Panc1 (cell line): ENCODE measurements at regions not wholly inside any gene's neighbourhood (a gene's known extent, or its start where the extent isn't known, plus 50 kb on each side); places are given as distances from the start of the nearest gene placed in this dataset.

Source experiments
- ATAC-seq: fragments of 200-7000 bp; cut with Tn5 transposase; 2 replicates; pipeline ENCODE4 v1.9.1; 2020; ENCODE audit warnings: mild to moderate bottlenecking, moderate library complexity
- BruUV-seq: library from RNA; stranded (reverse); fragments of 400-500 nt; replicated peaks from 2 replicates; lab custom pipeline; 2021; lab: Mats Ljungman, UMichigan
- CTCF ChIA-PET: fragments of 300-600 bp; sonication (Branson Sonifier 250); formaldehyde crosslinking; loops from one replicate; lab custom pipeline; 2022; ENCODE audit warnings: antibody characterized with exemption; lab: Charles Lee
- POLR2A ChIA-PET: fragments of 300-600 bp; sonication (Branson Sonifier 250); formaldehyde crosslinking; loops from one replicate; lab custom pipeline; 2022; ENCODE audit warnings: antibody characterized with exemption; lab: Charles Lee
- DNase-seq: peaks from one replicate; pipeline ENCODE4 v3.0.0-alpha.2; 2010; ENCODE audit warnings: low read depth, low spot score
- H3K27ac ChIP-seq: 2 replicates; pipeline ENCODE4 v1.5.1; 2011; ENCODE audit warnings: mild to moderate bottlenecking, low read length, inconsistent platforms
- H3K27me3 ChIP-seq: fragments of 200-500 bp; sonication (Bioruptor generic); 2 replicates; pipeline ENCODE4 v1.6.0; 2014; ENCODE audit warnings: low read length, inconsistent platforms; ENCODE audit not compliant: control insufficient read depth, insufficient read depth
- H3K36me3 ChIP-seq: fragments of 200-500 bp; sonication (Bioruptor generic); 2 replicates; pipeline ENCODE4 v1.5.1; 2014; ENCODE audit warnings: inconsistent platforms, mild to moderate bottlenecking, low read length, moderate library complexity; ENCODE audit not compliant: control insufficient read depth, insufficient read depth
- H3K4me1 ChIP-seq: 2 replicates; pipeline ENCODE4 v1.5.1; 2011; ENCODE audit warnings: inconsistent platforms, mild to moderate bottlenecking, low read length, moderate library complexity; ENCODE audit not compliant: control insufficient read depth, insufficient read depth
- H3K4me3 ChIP-seq, 2 experiments: 2 replicates each; pipeline ENCODE4 v1.5.1; 2011 to 2012; ENCODE audit warnings: low read depth in 2 of 2, low read length in 2 of 2, mild to moderate bottlenecking in 2 of 2, inconsistent platforms in 1 of 2, moderate library complexity in 1 of 2
- H3K9me3 ChIP-seq: fragments of 200-500 bp; sonication (Bioruptor generic); 2 replicates; pipeline ENCODE4 v1.5.1; 2014; ENCODE audit warnings: low read depth, mild to moderate bottlenecking, inconsistent platforms, low read length, moderate library complexity; ENCODE audit not compliant: control insufficient read depth, insufficient read depth
- CTCF ChIP-seq: fragments of 450-650 bp; IDR thresholded peaks from 2 replicates; pipeline ENCODE4 v1.5.1; 2017; ENCODE audit warnings: mild to moderate bottlenecking
- POLR2AphosphoS5 ChIP-seq: IDR thresholded peaks from 2 replicates; pipeline ENCODE4 v1.6.1; 2012; ENCODE audit warnings: mild to moderate bottlenecking, low read depth, low read length, moderate library complexity
- REST ChIP-seq, 2 experiments: IDR thresholded peaks; 2 replicates each; pipeline ENCODE4 v1.6.1; 2011 to 2012; ENCODE audit warnings: low read depth in 2 of 2, control low read depth in 1 of 2, low read length in 1 of 2, mild to moderate bottlenecking in 1 of 2, moderate library complexity in 1 of 2; ENCODE audit not compliant: insufficient read depth in 1 of 2
- SIN3A ChIP-seq: IDR thresholded peaks from 2 replicates; pipeline ENCODE4 v1.6.1; 2012; ENCODE audit warnings: low read depth, mild to moderate bottlenecking, low read length, moderate library complexity, borderline replicate concordance; ENCODE audit not compliant: insufficient read depth
- TCF7L2 ChIP-seq: IDR thresholded peaks from 2 replicates; pipeline ENCODE4 v1.6.1; 2011; ENCODE audit warnings: mild to moderate bottlenecking, low read depth, low read length, inconsistent platforms
- in situ Hi-C: cut with HindIII; loops from 2 replicates; pipeline ENCODE4 v1.10.0; 2016; ENCODE audit warnings: low sequenced_read_pairs, low pct_unique_long_range_greater_than_20kb
- intact Hi-C: fragments of 100-400 bp; cut with micrococcal nuclease; formaldehyde crosslinking; loops from one replicate; pipeline ENCODE4 v1.10.0; 2022; ENCODE audit not compliant: unreplicated experiment

GRCh38 chr12:89936631-89937030 is 228.0 kb upstream of the ATP2B1 start:
- Histone ChIP-seq H3K27ac (no peak overlapping the region), H3K36me3 (no peaks in the 10 kb centered on the region), H3K4me3 (no peak overlapping the region), H3K9me3 (no peaks in the 10 kb centered on the region), H3K4me1 (0 out of 2 replicates have a peak, but pooled peaks cover 2% of the 10 kb centered on the region), H3K27me3 (no peaks in the 10 kb centered on the region)
- TF ChIP-seq CTCF (no peak), POLR2AphosphoS5 (no peak), TCF7L2 (no peak), SIN3A (no peak), REST (IDR thresholded peaks at IDR 0.05; ENCODE audit: insufficient read depth in 1 of 2, low read depth in 2 of 2, low read length in 1 of 2) (no peak)
- in situ Hi-C loops (no loop called here), intact Hi-C loops (no loop called here)
- ATAC-seq (no peak), DNase-seq (no peak)
- ChIA-PET POLR2A (no interaction called here), CTCF (no interaction called here)
- BruUV-seq, result no TSS peak

- ChIA-PET CTCF (no interaction called here), POLR2A (no interaction called here)
- no TSS peak for BruUV-seq
- Histone ChIP-seq H3K4me1 (0 out of 2 replicates have a peak, but pooled peaks cover 2% of the 10 kb centered on the region), H3K4me3 (no peak overlapping the region), H3K36me3 (no peaks in the 10 kb centered on the region), H3K27ac (no peak overlapping the region; the same call in 1 of the 2 replicates), H3K9me3 (no peaks in the 10 kb centered on the region), H3K27me3 (no peaks in the 10 kb centered on the region)
- DNase-seq, result no peak
- in situ Hi-C loops, result no loop called here
- intact Hi-C loops, result no loop called here
- TF ChIP-seq SIN3A, result no peak
- no peak for TF ChIP-seq CTCF
- TF ChIP-seq REST (IDR thresholded peaks at IDR 0.05; ENCODE audit: insufficient read depth in 1 of 2, low read depth in 2 of 2, low read length in 1 of 2), result no peak
- TF ChIP-seq POLR2AphosphoS5, result no peak
- no peak for TF ChIP-seq TCF7L2
- no peak for ATAC-seq
These were observed 227.2 kb upstream of the ATP2B1 start for GRCh38 chr12:89935850-89936249.
